Activated CD8-positive, alpha-beta memory T cell treated with anti-CD3 and anti-CD28 coated beads for 48 hours (primary cell): ENCODE measurements at regions not wholly inside any gene's neighbourhood (a gene's known extent, or its start where the extent isn't known, plus 50 kb on each side); places are given as distances from the start of the nearest gene placed in this dataset.

Source experiments
- DNase-seq, 3 experiments: peaks; one replicate each; pipeline ENCODE4 v3.0.0-alpha.2; 2020; ENCODE audit warnings: low read depth in 2 of 3, low spot score in 2 of 3

GRCh38 chr20:57900226-57900905, 190.6 kb upstream of the PMEPA1 start:
- DNase-seq: no peak

GRCh38 chr20:57899554-57899953, 189.7 kb upstream of the PMEPA1 start:
- no peak for DNase-seq

GRCh38 chr20:57898332-57898731, 188.5 kb upstream of the PMEPA1 start:
- DNase-seq: no peak

- no peak for DNase-seq
Observed at GRCh38 chr20:57897891-57898290, 188.1 kb upstream of the PMEPA1 start.

- no peak for DNase-seq
Observed at GRCh38 chr20:57897156-57897874, 187.5 kb upstream of the PMEPA1 start.

- DNase-seq: no peak
Observed at GRCh38 chr20:57896563-57896962, 186.7 kb upstream of the PMEPA1 start.

- DNase-seq: no peak
Observed at GRCh38 chr20:57896017-57896416, 186.2 kb upstream of the PMEPA1 start.

GRCh38 chr20:57895161-57895855, 185.5 kb upstream of the PMEPA1 start:
- no peak for DNase-seq

- DNase-seq: no peak
Observed at GRCh38 chr20:57894522-57894921, 184.7 kb upstream of the PMEPA1 start.

- DNase-seq: no peak
Observed at GRCh38 chr20:57894096-57894495, 184.3 kb upstream of the PMEPA1 start.

GRCh38 chr20:57893366-57893999, 183.7 kb upstream of the PMEPA1 start:
- DNase-seq: no peak

GRCh38 chr20:57892471-57892870, 182.7 kb upstream of the PMEPA1 start:
- no peak for DNase-seq

- no peak for DNase-seq
Observed at GRCh38 chr20:57891014-57891413, 181.2 kb upstream of the PMEPA1 start.

- DNase-seq: no peak
Observed at GRCh38 chr20:57890202-57890800, 180.5 kb upstream of the PMEPA1 start.

GRCh38 chr20:57888591-57888990, 178.8 kb upstream of the PMEPA1 start:
- no peak for DNase-seq

GRCh38 chr20:57884956-57885355, 175.1 kb upstream of the PMEPA1 start:
- no peak for DNase-seq

- no peak for DNase-seq
Observed at GRCh38 chr20:57883761-57884160, 173.9 kb upstream of the PMEPA1 start.

- no peak for DNase-seq
Observed at GRCh38 chr20:57883224-57883623, 173.4 kb upstream of the PMEPA1 start.

- DNase-seq: no peak
Observed at GRCh38 chr20:57882451-57883161, 172.8 kb upstream of the PMEPA1 start.

- DNase-seq: no peak
Observed at GRCh38 chr20:57881466-57882385, 171.9 kb upstream of the PMEPA1 start.
